Activated CD8-positive, alpha-beta memory T cell treated with anti-CD3 and anti-CD28 coated beads, Interleukin-2, amount 10 ng/mL, durations not matched to agents 7 days and 5 days (primary cell): ENCODE measurements at regions not wholly inside any gene's neighbourhood (a gene's known extent, or its start where the extent isn't known, plus 50 kb on each side); places are given as distances from the start of the nearest gene placed in this dataset.
A peak's percentile ranks its signal among the peaks of the same experiment; 100 is the strongest.

ENCODE experiments used
- ATAC-seq: fragments of 150-1000 bp; cut with Tn5 transposase; one replicate; pipeline ENCODE4 v1.10.0; 2021; ENCODE audit warnings: moderate library complexity
- CTCF ChIA-PET: fragments of 350-600 bp; sonication (Branson Sonifier 250); formaldehyde crosslinking; loops from one replicate; lab custom pipeline; 2021; ENCODE audit warnings: antibody characterized with exemption; lab: Charles Lee
- DNase-seq: peaks from one replicate; pipeline ENCODE4 v3.0.0-alpha.2; 2020
- H3K27ac Mint-ChIP-seq: one replicate; pipeline ENCODE4 v1.8.0; 2021; ENCODE audit warnings: mild to moderate bottlenecking, mixed read lengths
- H3K27me3 Mint-ChIP-seq: one replicate; pipeline ENCODE4 v1.8.0; 2021; ENCODE audit warnings: mixed read lengths
- H3K36me3 Mint-ChIP-seq: one replicate; pipeline ENCODE4 v1.8.0; 2021; ENCODE audit warnings: mild to moderate bottlenecking, mixed read lengths
- H3K4me1 Mint-ChIP-seq: one replicate; pipeline ENCODE4 v1.8.0; 2021; ENCODE audit warnings: mixed read lengths
- H3K4me3 Mint-ChIP-seq: one replicate; pipeline ENCODE4 v1.8.0; 2021; ENCODE audit warnings: mild to moderate bottlenecking, moderate library complexity, mixed read lengths
- H3K9me3 Mint-ChIP-seq: one replicate; pipeline ENCODE4 v1.8.0; 2022; ENCODE audit warnings: low read depth, mixed read lengths

GRCh38 chr20:59376109-59376841, 75.9 kb downstream of the EDN3 start:
- H3K36me3 Mint-ChIP-seq, result no peaks in the 10 kb centered on the region
- H3K9me3 Mint-ChIP-seq, result no peaks in the 10 kb centered on the region
- no peak overlapping the region for H3K4me3 Mint-ChIP-seq
- H3K27ac Mint-ChIP-seq, result no peak overlapping the region
- H3K27me3 Mint-ChIP-seq, result peaks cover 21% of the 10 kb centered on the region
- ATAC-seq (no peak), DNase-seq (no peak)
- CTCF ChIA-PET, result no interaction called here
- no peaks in the 10 kb centered on the region for H3K4me1 Mint-ChIP-seq

- no peak for DNase-seq
- H3K4me1 Mint-ChIP-seq, result no peaks in the 10 kb centered on the region
- no peak overlapping the region for H3K4me3 Mint-ChIP-seq
- peaks cover 18% of the 10 kb centered on the region for H3K27me3 Mint-ChIP-seq
- H3K36me3 Mint-ChIP-seq, result no peaks in the 10 kb centered on the region
- CTCF ChIA-PET, result no interaction called here
- ATAC-seq, result no peak
- no peak overlapping the region for H3K27ac Mint-ChIP-seq
- no peaks in the 10 kb centered on the region for H3K9me3 Mint-ChIP-seq
Measured at GRCh38 chr20:59376998-59377397, 76.6 kb downstream of the EDN3 start.

GRCh38 chr20:59377842-59378241, 77.4 kb downstream of the EDN3 start:
- H3K27me3 Mint-ChIP-seq, result peaks cover 16% of the 10 kb centered on the region
- no peak for DNase-seq
- no peak overlapping the region for H3K4me3 Mint-ChIP-seq
- no peaks in the 10 kb centered on the region for H3K9me3 Mint-ChIP-seq
- no peak overlapping the region for H3K27ac Mint-ChIP-seq
- no peak for ATAC-seq
- CTCF ChIA-PET, result no interaction called here
- H3K36me3 Mint-ChIP-seq, result no peaks in the 10 kb centered on the region
- H3K4me1 Mint-ChIP-seq, result no peaks in the 10 kb centered on the region

GRCh38 chr20:59378396-59378795, 78.0 kb downstream of the EDN3 start:
- Mint-ChIP-seq H3K4me1 (no peaks in the 10 kb centered on the region), H3K36me3 (no peaks in the 10 kb centered on the region), H3K4me3 (no peak overlapping the region), H3K27ac (no peak overlapping the region), H3K27me3 (peaks cover 10% of the 10 kb centered on the region), H3K9me3 (no peaks in the 10 kb centered on the region)
- ATAC-seq (no peak), DNase-seq (no peak)
- CTCF ChIA-PET, result no interaction called here

- no peaks in the 10 kb centered on the region for H3K4me1 Mint-ChIP-seq
- DNase-seq, result no peak
- CTCF ChIA-PET, result no interaction called here
- H3K9me3 Mint-ChIP-seq, result no peaks in the 10 kb centered on the region
- H3K27me3 Mint-ChIP-seq, result peaks cover 7% of the 10 kb centered on the region
- no peak overlapping the region for H3K27ac Mint-ChIP-seq
- no peak overlapping the region for H3K4me3 Mint-ChIP-seq
- no peak for ATAC-seq
- H3K36me3 Mint-ChIP-seq, result no peaks in the 10 kb centered on the region
Measured at GRCh38 chr20:59378966-59379365, 78.6 kb downstream of the EDN3 start.

- no peak overlapping the region for H3K27ac Mint-ChIP-seq
- ATAC-seq, result no peak
Measured at GRCh38 chr20:59381689-59382088, 81.3 kb downstream of the EDN3 start.

GRCh38 chr20:59382157-59382725, 81.8 kb downstream of the EDN3 start:
- no peak for DNase-seq
- H3K4me3 Mint-ChIP-seq, result no peak overlapping the region
- peaks cover 4% of the 10 kb centered on the region for H3K27me3 Mint-ChIP-seq
- H3K4me1 Mint-ChIP-seq, result peaks cover 7% of the 10 kb centered on the region
- no peak for ATAC-seq
- CTCF ChIA-PET, result no interaction called here
- no peaks in the 10 kb centered on the region for H3K9me3 Mint-ChIP-seq
- no peak overlapping the region for H3K27ac Mint-ChIP-seq
- no peaks in the 10 kb centered on the region for H3K36me3 Mint-ChIP-seq

More at GRCh38 chr20:59381689-59382088, 81.3 kb downstream of the EDN3 start:
- Mint-ChIP-seq H3K9me3 (no peaks in the 10 kb centered on the region), H3K4me1 (peaks cover 7% of the 10 kb centered on the region), H3K4me3 (no peak overlapping the region), H3K36me3 (no peaks in the 10 kb centered on the region), H3K27me3 (peaks cover 4% of the 10 kb centered on the region)
- CTCF ChIA-PET, result no interaction called here
- no peak for DNase-seq

GRCh38 chr20:59382907-59383306, 82.5 kb downstream of the EDN3 start:
- H3K36me3 Mint-ChIP-seq, result no peaks in the 10 kb centered on the region
- DNase-seq, result no peak
- CTCF ChIA-PET, result no interaction called here
- no peak overlapping the region for H3K4me3 Mint-ChIP-seq
- H3K9me3 Mint-ChIP-seq, result no peaks in the 10 kb centered on the region
- peaks cover 7% of the 10 kb centered on the region for H3K4me1 Mint-ChIP-seq
- H3K27ac Mint-ChIP-seq, result no peak overlapping the region
- ATAC-seq, result no peak
- H3K27me3 Mint-ChIP-seq, result peaks cover 4% of the 10 kb centered on the region

GRCh38 chr20:59385038-59385437, 84.6 kb downstream of the EDN3 start:
- Mint-ChIP-seq H3K4me3 (no peak overlapping the region), H3K27ac (no peak overlapping the region), H3K9me3 (no peaks in the 10 kb centered on the region), H3K4me1 (peaks cover 7% of the 10 kb centered on the region), H3K36me3 (no peaks in the 10 kb centered on the region), H3K27me3 (no peaks in the 10 kb centered on the region)
- ATAC-seq, result no peak
- CTCF ChIA-PET, result no interaction called here
- no peak for DNase-seq

- DNase-seq (no peak), ATAC-seq (peak; percentile 53)
- H3K4me1 Mint-ChIP-seq, result peaks cover 7% of the 10 kb centered on the region
- H3K27me3 Mint-ChIP-seq, result no peaks in the 10 kb centered on the region
- H3K4me3 Mint-ChIP-seq, result no peak overlapping the region
- H3K9me3 Mint-ChIP-seq, result no peaks in the 10 kb centered on the region
- H3K36me3 Mint-ChIP-seq, result no peaks in the 10 kb centered on the region
- H3K27ac Mint-ChIP-seq, result no peak overlapping the region
- CTCF ChIA-PET, result no interaction called here
Measured at GRCh38 chr20:59385480-59385879, 85.1 kb downstream of the EDN3 start.

GRCh38 chr20:59386809-59387208, 86.4 kb downstream of the EDN3 start:
- H3K4me1 Mint-ChIP-seq, result peaks cover 7% of the 10 kb centered on the region
- ATAC-seq (no peak), DNase-seq (no peak)
- CTCF ChIA-PET, result interaction anchor here (1.5 kb wide), 1 partner anchor 13 kb away, joined by 3 read pairs; no protein-coding TSS in a partner anchor
- H3K9me3 Mint-ChIP-seq, result no peaks in the 10 kb centered on the region
- no peaks in the 10 kb centered on the region for H3K27me3 Mint-ChIP-seq
- no peak overlapping the region for H3K4me3 Mint-ChIP-seq
- H3K36me3 Mint-ChIP-seq, result no peaks in the 10 kb centered on the region
- no peak overlapping the region for H3K27ac Mint-ChIP-seq

- CTCF ChIA-PET, result interaction anchor here (0.8 kb wide), 1 partner anchor 16 kb away, joined by 3 read pairs; no protein-coding TSS in a partner anchor
Measured at GRCh38 chr20:59387891-59388290, 87.5 kb downstream of the EDN3 start.

GRCh38 chr20:59388402-59388801, 88.0 kb downstream of the EDN3 start:
- CTCF ChIA-PET, result no interaction called here
- H3K4me3 Mint-ChIP-seq, result no peak overlapping the region
- no peak overlapping the region for H3K27ac Mint-ChIP-seq

More at GRCh38 chr20:59387891-59388290, 87.5 kb downstream of the EDN3 start:
- no peak overlapping the region for H3K4me3 Mint-ChIP-seq
- peaks cover 7% of the 10 kb centered on the region for H3K4me1 Mint-ChIP-seq
- DNase-seq, result no peak
- no peaks in the 10 kb centered on the region for H3K27me3 Mint-ChIP-seq
- H3K27ac Mint-ChIP-seq, result no peak overlapping the region
- no peak for ATAC-seq
- no peaks in the 10 kb centered on the region for H3K9me3 Mint-ChIP-seq
- H3K36me3 Mint-ChIP-seq, result no peaks in the 10 kb centered on the region

GRCh38 chr20:59390437-59390836, 90.0 kb downstream of the EDN3 start:
- ATAC-seq (no peak), DNase-seq (no peak)
- no peak overlapping the region for H3K4me3 Mint-ChIP-seq
- H3K36me3 Mint-ChIP-seq, result no peaks in the 10 kb centered on the region
- CTCF ChIA-PET, result no interaction called here
- H3K9me3 Mint-ChIP-seq, result no peaks in the 10 kb centered on the region
- no peak overlapping the region for H3K27ac Mint-ChIP-seq
- peaks cover 3% of the 10 kb centered on the region for H3K27me3 Mint-ChIP-seq
- peaks cover 3% of the 10 kb centered on the region for H3K4me1 Mint-ChIP-seq

More at GRCh38 chr20:59388402-59388801, 88.0 kb downstream of the EDN3 start:
- ATAC-seq (no peak), DNase-seq (no peak)
- Mint-ChIP-seq H3K9me3 (no peaks in the 10 kb centered on the region), H3K27me3 (no peaks in the 10 kb centered on the region), H3K4me1 (peaks cover 7% of the 10 kb centered on the region), H3K36me3 (no peaks in the 10 kb centered on the region)
